BJ (cell line): ENCODE measurements at regions not wholly inside any gene's neighbourhood (a gene's known extent, or its start where the extent isn't known, plus 50 kb on each side); places are given as distances from the start of the nearest gene placed in this dataset.

Experiments
- CTCF ChIA-PET: fragments of 350-600 bp; formaldehyde crosslinking; extraction: SDS; loops from one replicate; lab custom pipeline; 2021; ENCODE audit warnings: antibody characterized with exemption, inconsistent platforms; lab: Yijun Ruan, JAX
- POLR2A ChIA-PET: fragments of 300-600 bp; sonication (Branson Sonifier 250); formaldehyde crosslinking; extraction: SDS; loops from one replicate; lab custom pipeline; 2021; ENCODE audit warnings: antibody characterized with exemption; lab: Charles Lee
- DNase-seq: peaks from one replicate; pipeline ENCODE4 v3.0.0-alpha.2; 2011; ENCODE audit warnings: low read depth
- H3K27me3 ChIP-seq: 2 replicates; pipeline ENCODE4 v1.6.0; 2011; ENCODE audit warnings: low read length; ENCODE audit not compliant: control insufficient read depth, insufficient read depth
- H3K36me3 ChIP-seq: 2 replicates; pipeline ENCODE4 v1.5.1; 2011; ENCODE audit warnings: low read length; ENCODE audit not compliant: control insufficient read depth, insufficient read depth
- H3K4me3 ChIP-seq: 2 replicates; pipeline ENCODE4 v1.5.1; 2011; ENCODE audit warnings: low read depth, mild to moderate bottlenecking, control low read depth, low read length
- CTCF ChIP-seq: IDR thresholded peaks from 2 replicates; pipeline ENCODE4 v1.5.1; 2011; ENCODE audit warnings: low read depth, mild to moderate bottlenecking, control low read depth, inconsistent platforms, low read length, moderate library complexity; ENCODE audit not compliant: insufficient read depth

- CTCF ChIA-PET, result no interaction called here
- TF ChIP-seq CTCF, result no peak
- H3K27me3 ChIP-seq, result no peaks in the 10 kb centered on the region
- no peaks in the 10 kb centered on the region for H3K36me3 ChIP-seq
- no peak overlapping the region for H3K4me3 ChIP-seq
- DNase-seq, result no peak
- POLR2A ChIA-PET, result no interaction called here
Observed at GRCh38 chr4:114527170-114527569, 71.4 kb upstream of the UGT8 start.

DNA sequence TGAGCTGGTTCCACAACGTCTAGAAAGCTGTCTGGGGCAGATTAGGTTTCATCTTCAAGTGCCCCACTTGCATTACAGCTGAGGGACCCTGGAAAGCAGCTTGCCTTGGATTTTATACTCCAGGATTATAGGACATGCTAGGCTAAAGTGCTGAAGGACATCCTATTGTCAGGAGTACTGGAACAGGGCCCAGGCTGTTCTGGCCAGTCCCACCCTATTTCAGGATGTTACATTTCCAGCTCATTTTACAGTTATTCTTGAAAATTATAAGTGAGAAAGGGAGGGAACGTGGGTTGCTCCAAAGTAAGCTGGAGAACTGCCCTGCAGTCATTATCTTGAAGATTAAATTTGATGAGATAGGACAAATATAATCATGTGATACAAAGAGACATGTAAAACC is 71.0 kb upstream of the UGT8 start:
- no peaks in the 10 kb centered on the region for H3K27me3 ChIP-seq
- ChIA-PET CTCF (no interaction called here), POLR2A (no interaction called here)
- no peaks in the 10 kb centered on the region for H3K36me3 ChIP-seq
- H3K4me3 ChIP-seq, result no peak overlapping the region
- DNase-seq, result no peak
- TF ChIP-seq CTCF, result no peak

GRCh38 chr4:114535725-114536124 is 62.9 kb upstream of the UGT8 start:
- TF ChIP-seq CTCF, result no peak
- POLR2A ChIA-PET, result no interaction called here
- DNase-seq, result no peak

GRCh38 chr4:114537352-114537751 is 61.3 kb upstream of the UGT8 start:
- no peaks in the 10 kb centered on the region for H3K27me3 ChIP-seq
- POLR2A ChIA-PET, result no interaction called here
- DNase-seq, result no peak
- CTCF ChIA-PET, result no interaction called here
- no peak overlapping the region for H3K4me3 ChIP-seq
- H3K36me3 ChIP-seq, result no peaks in the 10 kb centered on the region
- TF ChIP-seq CTCF, result no peak

More at GRCh38 chr4:114535725-114536124, 62.9 kb upstream of the UGT8 start:
- no peak overlapping the region for H3K4me3 ChIP-seq
- H3K27me3 ChIP-seq, result no peaks in the 10 kb centered on the region
- no peaks in the 10 kb centered on the region for H3K36me3 ChIP-seq
- CTCF ChIA-PET, result no interaction called here

- Histone ChIP-seq H3K4me3 (no peak overlapping the region), H3K27me3 (no peaks in the 10 kb centered on the region), H3K36me3 (no peaks in the 10 kb centered on the region)
- no peak for TF ChIP-seq CTCF
- POLR2A ChIA-PET, result no interaction called here
- DNase-seq, result no peak
- CTCF ChIA-PET, result no interaction called here
Observed at GRCh38 chr4:114538012-114538617, 60.5 kb upstream of the UGT8 start.
